ENCODE measurements at regions not wholly inside any gene's neighbourhood (a gene's known extent, or its start where the extent isn't known, plus 50 kb on each side); places are given as distances from the start of the nearest gene placed in this dataset.

DNA sequence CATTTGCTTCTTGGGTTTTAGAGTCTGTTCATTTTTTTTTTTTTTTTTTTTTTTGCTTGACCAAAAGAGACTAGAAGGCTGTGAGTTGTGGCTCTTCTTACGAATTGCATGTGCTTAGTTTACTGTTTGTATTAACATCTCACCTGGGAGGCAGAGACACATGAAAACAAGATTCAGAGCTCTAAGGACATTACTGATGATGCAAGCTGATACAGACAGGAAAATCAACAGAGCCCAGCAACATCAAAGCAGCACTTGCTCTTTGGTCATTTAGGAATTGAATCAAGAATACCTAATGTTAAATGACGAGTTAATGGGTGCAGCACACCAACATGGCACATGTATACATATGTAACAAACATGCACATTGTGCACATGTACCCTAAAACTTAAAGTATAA lies 55.7 kb upstream of the HS3ST5 start:
- no peak for DNase-seq

All from CD4-positive, alpha-beta T cell treated with Interleukin-10 for 1 hour (primary cell).